ENCODE measurements at regions not wholly inside any gene's neighbourhood (a gene's known extent, or its start where the extent isn't known, plus 50 kb on each side); places are given as distances from the start of the nearest gene placed in this dataset.
"Not testable (repeated sequence)": the region's sequence is repeated elsewhere in the genome, so short reads cannot be mapped to it uniquely, and the experiment has no call there.

DNA sequence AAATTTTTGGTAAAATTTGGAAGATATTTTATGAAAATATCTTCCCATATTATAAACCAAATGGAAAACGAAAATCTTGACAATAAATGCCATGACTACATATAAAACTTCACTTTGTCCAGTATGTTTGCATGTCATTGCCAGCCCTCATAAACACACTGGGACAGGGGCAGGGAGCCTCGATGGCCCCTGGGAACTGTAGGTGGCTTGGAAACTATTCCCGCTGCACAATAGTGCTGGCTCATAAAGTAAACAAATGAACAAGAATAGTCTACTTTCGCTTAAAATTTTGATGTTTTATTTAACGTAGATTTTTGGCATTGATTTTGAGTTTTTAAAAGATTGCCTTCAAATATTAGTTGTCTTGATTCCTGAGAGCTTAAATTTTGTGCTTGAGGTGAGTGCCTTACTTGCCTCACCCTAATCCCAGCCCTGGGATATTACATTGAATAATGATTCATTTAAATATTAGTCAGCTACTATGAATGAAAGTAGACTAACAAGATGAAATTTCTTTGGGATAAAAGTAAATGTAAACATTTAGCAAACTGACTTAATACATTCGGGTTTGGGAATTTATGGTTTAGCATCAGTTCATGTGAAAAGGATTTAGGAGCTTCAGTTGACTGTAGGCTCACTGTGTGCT, 74.0 kb upstream of the PKP2 start:
- no peak overlapping the region for H3K27ac Mint-ChIP-seq (ENCODE audit: unreplicated experiment)
- no peaks in the 10 kb centered on the region for H3K4me1 Mint-ChIP-seq (ENCODE audit: unreplicated experiment)

DNA sequence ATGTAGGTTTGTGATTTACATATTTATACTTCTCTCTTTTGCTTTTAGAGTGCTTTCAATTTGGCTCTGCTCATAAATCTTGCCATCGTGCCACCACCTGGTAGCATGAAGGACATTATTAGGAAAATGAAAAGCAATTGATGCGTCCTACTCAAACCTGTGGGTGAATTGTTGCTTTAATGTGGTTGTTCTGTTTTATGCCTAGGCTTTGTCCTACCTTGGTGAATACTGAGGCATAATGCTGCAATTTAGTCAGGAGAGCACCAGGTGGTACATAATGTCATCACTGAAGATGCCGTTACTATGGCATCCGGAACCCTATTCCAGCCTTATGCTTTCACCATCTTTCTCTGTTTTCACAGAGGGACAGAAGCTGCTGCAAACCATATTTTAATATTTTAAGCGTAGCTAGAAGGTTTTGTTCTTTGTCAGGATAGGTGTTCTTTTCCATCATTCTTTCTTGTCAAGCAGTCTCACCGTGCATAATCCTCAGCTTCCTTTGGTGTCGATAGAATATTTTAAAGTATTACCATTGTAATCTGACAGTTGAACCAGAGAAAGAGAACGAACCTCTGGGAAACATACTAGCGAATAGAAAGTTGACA, 68.5 kb upstream of the PKP2 start:
- TF ChIP-seq, protein P1, sequence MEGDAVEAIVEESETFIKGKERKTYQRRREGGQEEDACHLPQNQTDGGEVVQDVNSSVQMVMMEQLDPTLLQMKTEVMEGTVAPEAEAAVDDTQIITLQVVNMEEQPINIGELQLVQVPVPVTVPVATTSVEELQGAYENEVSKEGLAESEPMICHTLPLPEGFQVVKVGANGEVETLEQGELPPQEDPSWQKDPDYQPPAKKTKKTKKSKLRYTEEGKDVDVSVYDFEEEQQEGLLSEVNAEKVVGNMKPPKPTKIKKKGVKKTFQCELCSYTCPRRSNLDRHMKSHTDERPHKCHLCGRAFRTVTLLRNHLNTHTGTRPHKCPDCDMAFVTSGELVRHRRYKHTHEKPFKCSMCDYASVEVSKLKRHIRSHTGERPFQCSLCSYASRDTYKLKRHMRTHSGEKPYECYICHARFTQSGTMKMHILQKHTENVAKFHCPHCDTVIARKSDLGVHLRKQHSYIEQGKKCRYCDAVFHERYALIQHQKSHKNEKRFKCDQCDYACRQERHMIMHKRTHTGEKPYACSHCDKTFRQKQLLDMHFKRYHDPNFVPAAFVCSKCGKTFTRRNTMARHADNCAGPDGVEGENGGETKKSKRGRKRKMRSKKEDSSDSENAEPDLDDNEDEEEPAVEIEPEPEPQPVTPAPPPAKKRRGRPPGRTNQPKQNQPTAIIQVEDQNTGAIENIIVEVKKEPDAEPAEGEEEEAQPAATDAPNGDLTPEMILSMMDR (IDR thresholded peaks at IDR 0.05) = no peak
- no peak overlapping the region for H3K4me3 Mint-ChIP-seq (ENCODE audit: unreplicated experiment)
- H3K27me3 Mint-ChIP-seq (ENCODE audit: unreplicated experiment) = peaks cover 12% of the 10 kb centered on the region
- H3K36me3 Mint-ChIP-seq (ENCODE audit: unreplicated experiment) = no peaks in the 10 kb centered on the region
- DNase-seq (ENCODE audit: extremely low spot score, unreplicated experiment) = no peak
- no peak overlapping the region for H3K27ac Mint-ChIP-seq (ENCODE audit: unreplicated experiment)
- no peaks in the 10 kb centered on the region for H3K9me3 Mint-ChIP-seq (ENCODE audit: unreplicated experiment)
- no peaks in the 10 kb centered on the region for H3K4me1 Mint-ChIP-seq (ENCODE audit: unreplicated experiment)

More for the DNA sequence above, 74.0 kb upstream of the PKP2 start:
- Mint-ChIP-seq H3K27me3 (ENCODE audit: unreplicated experiment) (peaks cover 22% of the 10 kb centered on the region), H3K9me3 (ENCODE audit: unreplicated experiment) (no peaks in the 10 kb centered on the region), H3K36me3 (ENCODE audit: unreplicated experiment) (no peaks in the 10 kb centered on the region), H3K4me3 (ENCODE audit: unreplicated experiment) (no peak overlapping the region)
- no peak for DNase-seq (ENCODE audit: extremely low spot score, unreplicated experiment)
- TF ChIP-seq, protein P1 (IDR thresholded peaks at IDR 0.05) = no peak

DNA sequence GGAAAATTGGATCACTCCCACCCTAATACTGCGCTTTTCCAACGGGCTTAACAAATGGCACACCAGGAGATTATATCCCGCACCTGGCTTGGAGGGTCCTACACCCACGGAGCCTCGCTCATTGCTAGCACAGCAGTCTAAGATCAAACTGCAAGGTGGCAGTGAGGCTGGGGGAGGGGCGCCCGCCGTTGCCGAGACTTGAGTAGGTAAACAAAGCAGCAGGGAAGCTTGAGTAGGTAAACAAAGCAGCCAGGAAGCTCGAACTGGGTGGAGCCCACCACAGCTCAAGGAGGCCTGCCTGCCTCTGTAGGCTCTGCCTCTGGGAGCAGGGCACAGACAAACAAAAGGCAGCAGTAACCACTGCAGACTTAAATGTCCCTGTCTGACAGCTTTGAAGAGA, 59.8 kb upstream of the PKP2 start:
- not testable (repeated sequence) for DNase-seq (ENCODE audit: extremely low spot score, unreplicated experiment); H3K9me3 Mint-ChIP-seq (ENCODE audit: unreplicated experiment); H3K4me1 Mint-ChIP-seq (ENCODE audit: unreplicated experiment); H3K27me3 Mint-ChIP-seq (ENCODE audit: unreplicated experiment); H3K36me3 Mint-ChIP-seq (ENCODE audit: unreplicated experiment); H3K27ac Mint-ChIP-seq (ENCODE audit: unreplicated experiment); H3K4me3 Mint-ChIP-seq (ENCODE audit: unreplicated experiment)

DNA sequence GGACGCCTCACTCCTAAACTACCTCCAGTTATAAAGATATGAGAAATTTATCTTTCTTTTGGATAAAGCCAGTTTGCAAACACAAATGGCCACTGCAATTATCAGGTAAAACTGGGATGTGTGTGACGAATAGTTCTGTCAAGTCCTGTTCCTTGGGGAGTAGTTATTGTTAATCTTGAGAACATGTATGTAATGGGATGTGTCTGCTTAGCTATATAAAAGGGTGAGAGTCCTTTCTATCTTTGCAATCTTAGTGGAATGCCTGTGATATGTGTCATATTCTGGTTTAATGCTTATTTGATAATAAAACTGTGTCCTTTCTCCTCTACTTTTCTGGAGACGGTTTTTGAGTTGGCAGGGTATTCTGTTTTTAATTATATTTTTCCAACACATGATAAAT, 56.1 kb upstream of the PKP2 start:
- no peaks in the 10 kb centered on the region for H3K4me1 Mint-ChIP-seq (ENCODE audit: unreplicated experiment)
- no peak for DNase-seq (ENCODE audit: extremely low spot score, unreplicated experiment)
- no peaks in the 10 kb centered on the region for H3K9me3 Mint-ChIP-seq (ENCODE audit: unreplicated experiment)
- H3K36me3 Mint-ChIP-seq (ENCODE audit: unreplicated experiment) = no peaks in the 10 kb centered on the region
- H3K27me3 Mint-ChIP-seq (ENCODE audit: unreplicated experiment) = peaks cover 23% of the 10 kb centered on the region
- no peak overlapping the region for H3K27ac Mint-ChIP-seq (ENCODE audit: unreplicated experiment)
- TF ChIP-seq, protein P1 (IDR thresholded peaks at IDR 0.05) = no peak
- no peak overlapping the region for H3K4me3 Mint-ChIP-seq (ENCODE audit: unreplicated experiment)

DNA sequence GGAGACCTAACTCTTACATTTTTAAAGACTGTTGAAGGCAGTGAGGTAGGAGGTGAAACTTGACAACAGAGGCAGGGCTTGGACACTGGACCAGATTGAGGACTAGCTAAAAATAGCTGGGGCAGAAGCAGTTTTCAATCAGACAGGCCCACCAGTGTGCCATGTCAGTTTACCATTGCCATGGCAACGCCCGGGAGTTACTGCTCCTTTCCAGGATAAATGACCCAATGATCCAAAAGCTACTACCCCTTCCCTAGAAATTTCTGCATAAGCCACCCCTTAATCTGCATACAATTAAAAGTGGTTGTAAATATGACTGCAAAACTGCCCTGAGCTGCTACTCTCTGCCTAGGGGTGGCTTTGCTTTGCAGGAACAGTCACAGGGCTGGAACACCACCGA, 53.2 kb upstream of the PKP2 start:
- Mint-ChIP-seq H3K9me3 (ENCODE audit: unreplicated experiment) (no peaks in the 10 kb centered on the region), H3K4me3 (ENCODE audit: unreplicated experiment) (no peak overlapping the region), H3K27me3 (ENCODE audit: unreplicated experiment) (peaks cover 23% of the 10 kb centered on the region), H3K4me1 (ENCODE audit: unreplicated experiment) (no peaks in the 10 kb centered on the region), H3K36me3 (ENCODE audit: unreplicated experiment) (no peaks in the 10 kb centered on the region), H3K27ac (ENCODE audit: unreplicated experiment) (no peak overlapping the region)
- TF ChIP-seq, protein P1 (IDR thresholded peaks at IDR 0.05) = no peak
- DNase-seq (ENCODE audit: extremely low spot score, unreplicated experiment) = no peak
